ENCODE measurements at regions not wholly inside any gene's neighbourhood (a gene's known extent, or its start where the extent isn't known, plus 50 kb on each side); places are given as distances from the start of the nearest gene placed in this dataset.

GRCh38 chr4:75126058-75126457 lies 193.1 kb downstream of the PARM1 start:
- Histone ChIP-seq H3K9ac (ENCODE audit: low read length) (no peak overlapping the region), H4K12ac (ENCODE audit: low read depth, low read length) (no peak overlapping the region), H4K8ac (ENCODE audit: low read depth, low read length) (no peak overlapping the region), H3K27ac (ENCODE audit: low read depth, low read length) (no peak overlapping the region), H3K4me2 (ENCODE audit: low read length) (no peak overlapping the region), H3K4ac (ENCODE audit: low read depth, low read length) (no peak overlapping the region), H3K79me1 (ENCODE audit: low read length) (no peaks in the 10 kb centered on the region), H2AFZ (ENCODE audit: insufficient read depth, low read length, poor library complexity) (no peak overlapping the region), H3K4me1 (ENCODE audit: control insufficient read depth in 1 of 2, insufficient read depth in 2 of 2, low read length in 2 of 2) (no peaks in the 10 kb centered on the region), H3K36me3 (ENCODE audit: control insufficient read depth in 1 of 2, insufficient read depth in 2 of 2, low read length in 2 of 2) (no peaks in the 10 kb centered on the region), H4K91ac (ENCODE audit: low read depth, low read length) (no peak overlapping the region), H2BK12ac (ENCODE audit: low read length) (no peak overlapping the region), H3K14ac (ENCODE audit: low read length) (no peak overlapping the region), H3K4me3 (ENCODE audit: low read depth, low read length) (no peak overlapping the region), H3K79me2 (ENCODE audit: control insufficient read depth, insufficient read depth, low read length, poor library complexity) (no peaks in the 10 kb centered on the region), H3K9me3 (ENCODE audit: insufficient read depth, low read depth, low read length) (no peaks in the 10 kb centered on the region), H2AK5ac (ENCODE audit: low read length) (no peak overlapping the region), H3K23ac (ENCODE audit: low read length) (no peak overlapping the region), H3K18ac (ENCODE audit: low read length) (no peak overlapping the region), H3K27me3 (ENCODE audit: insufficient read depth, low read length) (no peaks in the 10 kb centered on the region), H2BK5ac (ENCODE audit: low read depth, low read length, poor library complexity) (no peak overlapping the region), H2BK120ac (ENCODE audit: insufficient read depth, low read length, poor library complexity) (no peak overlapping the region)
- no peak for DNase-seq

GRCh38 chr4:75122424-75123014 lies 189.6 kb downstream of the PARM1 start:
- H3K9me3 ChIP-seq (ENCODE audit: insufficient read depth, low read depth, low read length): peaks cover 1% of the 10 kb centered on the region
- no peaks in the 10 kb centered on the region for H3K4me1 ChIP-seq (ENCODE audit: control insufficient read depth in 1 of 2, insufficient read depth in 2 of 2, low read length in 2 of 2)

GRCh38 chr4:75118739-75119138 lies 185.8 kb downstream of the PARM1 start:
- Histone ChIP-seq H2BK5ac (ENCODE audit: low read depth, low read length, poor library complexity) (no peak overlapping the region), H3K18ac (ENCODE audit: low read length) (no peak overlapping the region), H3K4me2 (ENCODE audit: low read length) (no peak overlapping the region), H2AFZ (ENCODE audit: insufficient read depth, low read length, poor library complexity) (no peak overlapping the region), H3K4ac (ENCODE audit: low read depth, low read length) (no peak overlapping the region), H3K79me1 (ENCODE audit: low read length) (no peaks in the 10 kb centered on the region), H3K27me3 (ENCODE audit: insufficient read depth, low read length) (no peaks in the 10 kb centered on the region), H3K27ac (ENCODE audit: low read depth, low read length) (no peak overlapping the region), H2AK5ac (ENCODE audit: low read length) (no peak overlapping the region), H3K4me1 (ENCODE audit: control insufficient read depth in 1 of 2, insufficient read depth in 2 of 2, low read length in 2 of 2) (no peaks in the 10 kb centered on the region), H3K9ac (ENCODE audit: low read length) (no peak overlapping the region), H4K8ac (ENCODE audit: low read depth, low read length) (no peak overlapping the region), H3K9me3 (ENCODE audit: insufficient read depth, low read depth, low read length) (peaks cover 1% of the 10 kb centered on the region), H3K36me3 (ENCODE audit: control insufficient read depth in 1 of 2, insufficient read depth in 2 of 2, low read length in 2 of 2) (no peaks in the 10 kb centered on the region), H3K23ac (ENCODE audit: low read length) (no peak overlapping the region), H3K79me2 (ENCODE audit: control insufficient read depth, insufficient read depth, low read length, poor library complexity) (no peaks in the 10 kb centered on the region), H4K91ac (ENCODE audit: low read depth, low read length) (no peak overlapping the region), H3K14ac (ENCODE audit: low read length) (no peak overlapping the region), H2BK12ac (ENCODE audit: low read length) (no peak overlapping the region), H4K12ac (ENCODE audit: low read depth, low read length) (no peak overlapping the region), H3K4me3 (ENCODE audit: low read depth, low read length) (no peak overlapping the region), H2BK120ac (ENCODE audit: insufficient read depth, low read length, poor library complexity) (no peak overlapping the region)
- DNase-seq: no peak
- no CpG with 5 or more reads among the region's 4 CpGs for WGBS (ENCODE audit: extremely low coverage, insufficient coverage, insufficient read length)

More at GRCh38 chr4:75122424-75123014, 189.6 kb downstream of the PARM1 start:
- Histone ChIP-seq H3K9ac (ENCODE audit: low read length) (no peak overlapping the region), H3K79me1 (ENCODE audit: low read length) (no peaks in the 10 kb centered on the region), H3K4me3 (ENCODE audit: low read depth, low read length) (no peak overlapping the region), H3K4ac (ENCODE audit: low read depth, low read length) (no peak overlapping the region), H3K18ac (ENCODE audit: low read length) (no peak overlapping the region), H3K36me3 (ENCODE audit: control insufficient read depth in 1 of 2, insufficient read depth in 2 of 2, low read length in 2 of 2) (no peaks in the 10 kb centered on the region), H2BK120ac (ENCODE audit: insufficient read depth, low read length, poor library complexity) (no peak overlapping the region), H3K14ac (ENCODE audit: low read length) (no peak overlapping the region), H3K27ac (ENCODE audit: low read depth, low read length) (no peak overlapping the region), H3K79me2 (ENCODE audit: control insufficient read depth, insufficient read depth, low read length, poor library complexity) (no peaks in the 10 kb centered on the region), H2AK5ac (ENCODE audit: low read length) (no peak overlapping the region), H2BK5ac (ENCODE audit: low read depth, low read length, poor library complexity) (no peak overlapping the region), H4K8ac (ENCODE audit: low read depth, low read length) (no peak overlapping the region), H2AFZ (ENCODE audit: insufficient read depth, low read length, poor library complexity) (no peak overlapping the region), H4K12ac (ENCODE audit: low read depth, low read length) (no peak overlapping the region), H3K4me2 (ENCODE audit: low read length) (no peak overlapping the region), H3K27me3 (ENCODE audit: insufficient read depth, low read length) (no peaks in the 10 kb centered on the region), H4K91ac (ENCODE audit: low read depth, low read length) (no peak overlapping the region), H2BK12ac (ENCODE audit: low read length) (no peak overlapping the region), H3K23ac (ENCODE audit: low read length) (no peak overlapping the region)
- DNase-seq: no peak

- H2AK5ac ChIP-seq (ENCODE audit: low read length): no peak overlapping the region
- no peak overlapping the region for H4K91ac ChIP-seq (ENCODE audit: low read depth, low read length)
- no peak overlapping the region for H4K12ac ChIP-seq (ENCODE audit: low read depth, low read length)
- no peak overlapping the region for H3K4me3 ChIP-seq (ENCODE audit: low read depth, low read length)
- H3K4ac ChIP-seq (ENCODE audit: low read depth, low read length): no peak overlapping the region
- DNase-seq: no peak
- no CpG with 5 or more reads among the region's 3 CpGs for WGBS (ENCODE audit: extremely low coverage, insufficient coverage, insufficient read length)
- H4K8ac ChIP-seq (ENCODE audit: low read depth, low read length): no peak overlapping the region
- H2BK120ac ChIP-seq (ENCODE audit: insufficient read depth, low read length, poor library complexity): no peak overlapping the region
- H2BK12ac ChIP-seq (ENCODE audit: low read length): no peak overlapping the region
- no peak overlapping the region for H2AFZ ChIP-seq (ENCODE audit: insufficient read depth, low read length, poor library complexity)
- no peak overlapping the region for H3K14ac ChIP-seq (ENCODE audit: low read length)
- no peak overlapping the region for H3K23ac ChIP-seq (ENCODE audit: low read length)
- H3K9me3 ChIP-seq (ENCODE audit: insufficient read depth, low read depth, low read length): peaks cover 1% of the 10 kb centered on the region
- no peaks in the 10 kb centered on the region for H3K27me3 ChIP-seq (ENCODE audit: insufficient read depth, low read length)
- no peak overlapping the region for H2BK5ac ChIP-seq (ENCODE audit: low read depth, low read length, poor library complexity)
- no peaks in the 10 kb centered on the region for H3K36me3 ChIP-seq (ENCODE audit: control insufficient read depth in 1 of 2, insufficient read depth in 2 of 2, low read length in 2 of 2)
- no peak overlapping the region for H3K27ac ChIP-seq (ENCODE audit: low read depth, low read length)
- no peaks in the 10 kb centered on the region for H3K79me2 ChIP-seq (ENCODE audit: control insufficient read depth, insufficient read depth, low read length, poor library complexity)
- no peak overlapping the region for H3K18ac ChIP-seq (ENCODE audit: low read length)
- H3K9ac ChIP-seq (ENCODE audit: low read length): no peak overlapping the region
- no peaks in the 10 kb centered on the region for H3K4me1 ChIP-seq (ENCODE audit: control insufficient read depth in 1 of 2, insufficient read depth in 2 of 2, low read length in 2 of 2)
- H3K79me1 ChIP-seq (ENCODE audit: low read length): no peaks in the 10 kb centered on the region
- no peak overlapping the region for H3K4me2 ChIP-seq (ENCODE audit: low read length)
Observed at GRCh38 chr4:75110061-75110460, 177.1 kb downstream of the PARM1 start.

All from trophoblast cell (in vitro differentiated cells and primary cell).